Endodermal cell (in vitro differentiated cells): ENCODE measurements at regions not wholly inside any gene's neighbourhood (a gene's known extent, or its start where the extent isn't known, plus 50 kb on each side); places are given as distances from the start of the nearest gene placed in this dataset.

Source experiments
- DNase-seq: peaks from one replicate; pipeline ENCODE4 v3.0.0-alpha.2; 2017
- H3K27ac ChIP-seq: 2 replicates; pipeline ENCODE4 v1.5.1; 2013; ENCODE audit warnings: mild to moderate bottlenecking, low read depth, low read length, moderate library complexity
- H3K27me3 ChIP-seq: 2 replicates; pipeline ENCODE4 v1.6.1; 2013; ENCODE audit warnings: mild to moderate bottlenecking, low read length, moderate library complexity; ENCODE audit not compliant: insufficient read depth, control insufficient read depth, poor library complexity, severe bottlenecking
- H3K36me3 ChIP-seq: 2 replicates; pipeline ENCODE4 v1.7.0; 2013; ENCODE audit warnings: mild to moderate bottlenecking, low read length, moderate library complexity; ENCODE audit not compliant: control insufficient read depth, insufficient read depth
- H3K4me1 ChIP-seq: one replicate; pipeline ENCODE4 v1.7.0; 2013; ENCODE audit warnings: low read length; ENCODE audit not compliant: control insufficient read depth, insufficient read depth
- H3K4me3 ChIP-seq: 2 replicates; pipeline ENCODE4 v1.5.1; 2013; ENCODE audit warnings: mild to moderate bottlenecking, low read length, moderate library complexity
- H3K9ac ChIP-seq: 2 replicates; pipeline ENCODE4 v1.6.1; 2013; ENCODE audit warnings: mild to moderate bottlenecking, low read length, moderate library complexity; ENCODE audit not compliant: poor library complexity, severe bottlenecking; ENCODE audit errors: extremely low read depth
- H3K9me3 ChIP-seq: 2 replicates; pipeline ENCODE4 v1.6.1; 2013; ENCODE audit warnings: mild to moderate bottlenecking, low read length, moderate library complexity; ENCODE audit not compliant: control insufficient read depth
- H3K27ac Mint-ChIP-seq: 2 replicates; pipeline ENCODE4 v1.8.0; 2020; ENCODE audit warnings: mixed read lengths
- H3K27me3 Mint-ChIP-seq: 2 replicates; pipeline ENCODE4 v1.8.0; 2021; ENCODE audit warnings: mild to moderate bottlenecking, mixed read lengths; ENCODE audit not compliant: insufficient read depth
- H3K36me3 Mint-ChIP-seq: 2 replicates; pipeline ENCODE4 v1.8.0; 2020; ENCODE audit warnings: low read depth, mixed read lengths
- H3K4me1 Mint-ChIP-seq: 2 replicates; pipeline ENCODE4 v1.8.0; 2020; ENCODE audit warnings: mixed read lengths
- H3K4me3 Mint-ChIP-seq: 2 replicates; pipeline ENCODE4 v1.8.0; 2020; ENCODE audit warnings: mild to moderate bottlenecking, moderate library complexity, mixed read lengths
- H3K9me3 Mint-ChIP-seq: 2 replicates; pipeline ENCODE4 v1.8.0; 2020; ENCODE audit warnings: mild to moderate bottlenecking, mixed read lengths
- CTCF ChIP-seq: fragments of 200-600 bp; sonication (generic); conservative IDR thresholded peaks from 2 replicates; pipeline ENCODE4 v1.5.0; 2021; ENCODE audit warnings: antibody characterized with exemption, mild to moderate bottlenecking
- WGBS, 2 experiments: methylation state at CpG; one replicate each; pipeline versions ENCODE4 v1.1.5 to v1.1.7; 2013; ENCODE audit warnings: missing lambda C conversion rate in 2 of 2, mixed read lengths in 1 of 2; ENCODE audit not compliant: insufficient coverage in 1 of 2, insufficient read length in 1 of 2; 5-methylcytosine and 5-hydroxymethylcytosine counted together

- Histone ChIP-seq H3K9me3 (no peaks in the 10 kb centered on the region), H3K27me3 (no peaks in the 10 kb centered on the region), H3K4me1 (no peaks in the 10 kb centered on the region), H3K9ac (no peak overlapping the region), H3K36me3 (no peaks in the 10 kb centered on the region), H3K4me3 (no peak overlapping the region), H3K27ac (no peak overlapping the region)
- Mint-ChIP-seq H3K27me3 (no peaks in the 10 kb centered on the region), H3K36me3 (no peaks in the 10 kb centered on the region), H3K9me3 (no peaks in the 10 kb centered on the region), H3K4me1 (no peaks in the 10 kb centered on the region), H3K4me3 (no peak overlapping the region), H3K27ac (no peak overlapping the region)
- 86% methylated on average over 1 of the region's 2 CpGs; no CpG with 5 or more reads in 1 of the 2 experiments for WGBS, 2 experiments
- DNase-seq = no peak
- no peak for TF ChIP-seq CTCF
Observed at GRCh38 chr13:83423381-83423780, 458.9 kb downstream of the SLITRK1 start.

- 88 to 93% methylated on average over 3 to 4 of the region's 4 CpGs for WGBS, 2 experiments
- no peak for TF ChIP-seq CTCF
- H3K4me3 ChIP-seq = no peak overlapping the region
- H3K36me3 Mint-ChIP-seq = no peaks in the 10 kb centered on the region
- H3K4me1 Mint-ChIP-seq = no peaks in the 10 kb centered on the region
- H3K27me3 Mint-ChIP-seq = no peaks in the 10 kb centered on the region
- no peaks in the 10 kb centered on the region for H3K27me3 ChIP-seq
- H3K9me3 ChIP-seq = no peaks in the 10 kb centered on the region
- no peaks in the 10 kb centered on the region for H3K9me3 Mint-ChIP-seq
- no peak for DNase-seq
- no peak overlapping the region for H3K4me3 Mint-ChIP-seq
- H3K27ac ChIP-seq = no peak overlapping the region
- H3K4me1 ChIP-seq = no peaks in the 10 kb centered on the region
- no peaks in the 10 kb centered on the region for H3K36me3 ChIP-seq
- H3K9ac ChIP-seq = no peak overlapping the region
- H3K27ac Mint-ChIP-seq = no peak overlapping the region
Observed at GRCh38 chr13:83414393-83414792, 467.9 kb downstream of the SLITRK1 start.

GRCh38 chr13:83386609-83387008, 495.7 kb downstream of the SLITRK1 start:
- Histone ChIP-seq H3K4me1 (no peaks in the 10 kb centered on the region), H3K36me3 (no peaks in the 10 kb centered on the region), H3K9me3 (no peaks in the 10 kb centered on the region), H3K27ac (no peak overlapping the region), H3K9ac (no peak overlapping the region), H3K4me3 (no peak overlapping the region), H3K27me3 (no peaks in the 10 kb centered on the region)
- no peaks in the 10 kb centered on the region for H3K36me3 Mint-ChIP-seq
- no peak overlapping the region for H3K27ac Mint-ChIP-seq
- no peaks in the 10 kb centered on the region for H3K27me3 Mint-ChIP-seq
- WGBS, 2 experiments = 100% methylated on average over 1 of the region's 1 CpG; no CpG with 5 or more reads in 1 of the 2 experiments
- DNase-seq = no peak
- H3K4me1 Mint-ChIP-seq = no peaks in the 10 kb centered on the region
- no peak overlapping the region for H3K4me3 Mint-ChIP-seq
- no peaks in the 10 kb centered on the region for H3K9me3 Mint-ChIP-seq
- no peak for TF ChIP-seq CTCF
